SK-N-SH (cell line): ENCODE measurements at regions not wholly inside any gene's neighbourhood (a gene's known extent, or its start where the extent isn't known, plus 50 kb on each side); places are given as distances from the start of the nearest gene placed in this dataset.

Experiments
- CTCF ChIA-PET: fragments of 300-600, 350-600 bp; formaldehyde crosslinking; extraction: SDS; loops from one replicate; lab custom pipeline; 2021; lab: Yijun Ruan, JAX
- POLR2A ChIA-PET: fragments of 350-600 bp; sonication (Branson Sonifier 250); formaldehyde crosslinking; extraction: SDS; loops from one replicate; lab custom pipeline; 2020; ENCODE audit warnings: antibody characterized with exemption, inconsistent platforms; lab: Yijun Ruan, JAX
- DNase-seq: peaks from one replicate; pipeline ENCODE4 v3.0.0; 2012
- H2AFZ ChIP-seq: fragments of 200-600 bp; sonication (generic); 2 replicates; pipeline ENCODE4 v1.8.1; 2016; ENCODE audit warnings: antibody characterized with exemption, mild to moderate bottlenecking, low read depth
- H3F3A ChIP-seq: fragments of 200-600 bp; sonication (generic); replicated peaks from 2 replicates; pipeline ENCODE3; 2016; ENCODE audit warnings: antibody characterized with exemption, mild to moderate bottlenecking; ENCODE audit not compliant: insufficient read depth
- H3K27ac ChIP-seq, 2 experiments: fragments of 200-500 bp in 1 of 2; fragments of 200-600 bp in 1 of 2; sonication (Bioruptor generic) in 1 of 2; sonication (generic), shearing (Covaris generic) in 1 of 2; 2 replicates each; pipeline versions ENCODE4 v1.5.1 to v1.6.1; 2014 to 2016; ENCODE audit warnings: low read depth in 2 of 2, inconsistent platforms in 1 of 2, low read length in 1 of 2, mild to moderate bottlenecking in 1 of 2, mixed read lengths in 1 of 2
- H3K27me3 ChIP-seq: fragments of 200-600 bp; sonication (generic), shearing (Covaris generic); 2 replicates; pipeline ENCODE4 v1.6.1; 2016; ENCODE audit warnings: mixed run types; ENCODE audit not compliant: insufficient read depth
- H3K36me3 ChIP-seq, 2 experiments: fragments of 200-500 bp in 1 of 2; fragments of 200-600 bp in 1 of 2; sonication (Bioruptor generic) in 1 of 2; sonication (generic) in 1 of 2; replicated peaks in 1 of 2; 2 replicates each; pipeline versions ENCODE3 to v1.5.1; 2014 to 2016; ENCODE audit warnings: low read length in 1 of 2, mild to moderate bottlenecking in 1 of 2; ENCODE audit not compliant: insufficient read depth in 2 of 2, control insufficient read depth in 1 of 2
- H3K4me1 ChIP-seq, 2 experiments: fragments of 200-500 bp in 1 of 2; fragments of 200-600 bp in 1 of 2; sonication (Bioruptor generic) in 1 of 2; sonication (generic), shearing (Covaris generic) in 1 of 2; 2 replicates each; pipeline versions ENCODE4 v1.5.1 to v1.6.1; 2014 to 2016; ENCODE audit warnings: low read depth in 1 of 2, low read length in 1 of 2, mixed run types in 1 of 2; ENCODE audit not compliant: insufficient read depth in 2 of 2, control insufficient read depth in 1 of 2
- H3K4me2 ChIP-seq: fragments of 200-600 bp; sonication (generic), shearing (Covaris generic); 2 replicates; pipeline ENCODE4 v1.6.1; 2017; ENCODE audit warnings: mixed run types
- H3K4me3 ChIP-seq, 2 experiments: fragments of 200-500 bp in 1 of 2; fragments of 200-600 bp in 1 of 2; sonication (Bioruptor generic) in 1 of 2; sonication (generic), shearing (Covaris generic) in 1 of 2; 2 replicates each; pipeline versions ENCODE4 v1.5.1 to v1.8.1; 2014 to 2016; ENCODE audit warnings: low read depth in 2 of 2, inconsistent platforms in 1 of 2, low read length in 1 of 2, mild to moderate bottlenecking in 1 of 2, mixed read lengths in 1 of 2, moderate library complexity in 1 of 2
- H3K79me2 ChIP-seq: fragments of 200-600 bp; sonication (generic); 2 replicates; pipeline ENCODE4 v1.8.1; 2017; ENCODE audit warnings: mild to moderate bottlenecking; ENCODE audit not compliant: insufficient read depth
- H3K9ac ChIP-seq: fragments of 200-600 bp; sonication (generic); 2 replicates; pipeline ENCODE4 v1.6.1; 2017; ENCODE audit warnings: mixed run types
- H3K9me2 ChIP-seq: fragments of 200-600 bp; sonication (generic); 2 replicates; pipeline ENCODE4 v1.6.1; 2017; ENCODE audit warnings: mixed run types
- H3K9me3 ChIP-seq: fragments of 200-600 bp; sonication (generic); 2 replicates; pipeline ENCODE4 v1.6.1; 2017; ENCODE audit warnings: mixed run types, mild to moderate bottlenecking, moderate library complexity
- H4K20me1 ChIP-seq: fragments of 200-600 bp; sonication (generic); 2 replicates; pipeline ENCODE4 v1.6.1; 2017; ENCODE audit warnings: mild to moderate bottlenecking, mixed run types; ENCODE audit not compliant: insufficient read depth
- ELF1 ChIP-seq: IDR thresholded peaks from 2 replicates; pipeline ENCODE4 v1.4.0; 2012
- EZH2phosphoT487 ChIP-seq: fragments of 200-600 bp; sonication (generic); IDR thresholded peaks from 2 replicates; pipeline ENCODE4 v1.6.1; 2017; ENCODE audit warnings: low read depth, mixed run types, mild to moderate bottlenecking, antibody characterized with exemption, moderate library complexity, borderline replicate concordance
- FOSL2 ChIP-seq: IDR thresholded peaks from 2 replicates; pipeline ENCODE4 v1.4.0; 2012; ENCODE audit warnings: low read depth, mild to moderate bottlenecking, moderate library complexity, borderline replicate concordance
- FOXJ3 ChIP-seq: sonication (generic); formaldehyde crosslinking; IDR thresholded peaks from 2 replicates; pipeline ENCODE4 v1.5.1; 2020; ENCODE audit warnings: mild to moderate bottlenecking, missing genetic modification reagents
- GABPA ChIP-seq: IDR thresholded peaks from 2 replicates; pipeline ENCODE4 v1.4.0; 2012; ENCODE audit warnings: low read depth, mild to moderate bottlenecking
- GATA2 ChIP-seq: sonication (generic); formaldehyde crosslinking; IDR thresholded peaks from 2 replicates; pipeline ENCODE4 v1.5.0; 2020; ENCODE audit warnings: mild to moderate bottlenecking, missing genetic modification reagents
- IRF3 ChIP-seq: fragments of 150-350 bp; IDR thresholded peaks from 2 replicates; pipeline ENCODE4 v1.6.1; 2016; ENCODE audit warnings: mild to moderate bottlenecking, low read depth, low read length
- MEF2A ChIP-seq: IDR thresholded peaks from 2 replicates; pipeline ENCODE4 v1.4.0; 2012; ENCODE audit warnings: low read depth, borderline replicate concordance
- POLR2AphosphoS5 ChIP-seq: IDR thresholded peaks from 2 replicates; pipeline ENCODE4 v1.6.1; 2012; ENCODE audit warnings: low read depth, low read length
- RAD21 ChIP-seq: IDR thresholded peaks from 2 replicates; pipeline ENCODE4 v1.6.1; 2012; ENCODE audit warnings: mild to moderate bottlenecking, low read length
- RCOR1 ChIP-seq: fragments of 150-350 bp; IDR thresholded peaks from 2 replicates; pipeline ENCODE4 v1.6.1; 2017; ENCODE audit warnings: antibody characterized with exemption, low read length
- REST ChIP-seq: IDR thresholded peaks from 2 replicates; pipeline ENCODE4 v1.6.1; 2012; ENCODE audit warnings: mild to moderate bottlenecking, low read depth, low read length, moderate library complexity
- RFX5 ChIP-seq: IDR thresholded peaks from 2 replicates; pipeline ENCODE4 v1.6.1; 2012; ENCODE audit warnings: mild to moderate bottlenecking, improper control_type of control experiment, low read length
- RXRA ChIP-seq: IDR thresholded peaks from 2 replicates; pipeline ENCODE4 v1.4.0; 2012; ENCODE audit warnings: low read depth, mild to moderate bottlenecking, borderline replicate concordance
- SIN3A ChIP-seq: IDR thresholded peaks from 2 replicates; pipeline ENCODE4 v1.6.1; 2012; ENCODE audit warnings: low read depth, mild to moderate bottlenecking, low read length, moderate library complexity, borderline replicate concordance
- TAF1 ChIP-seq: IDR thresholded peaks from 2 replicates; pipeline ENCODE4 v1.6.1; 2012; ENCODE audit warnings: low read depth, mild to moderate bottlenecking, low read length, moderate library complexity, borderline replicate concordance
- TCF12 ChIP-seq: IDR thresholded peaks from 2 replicates; pipeline ENCODE4 v1.4.0; 2012
- TEAD4 ChIP-seq: IDR thresholded peaks from 2 replicates; pipeline ENCODE4 v1.4.0; 2012; ENCODE audit warnings: mild to moderate bottlenecking, borderline replicate concordance; ENCODE audit not compliant: insufficient read depth
- WGBS: methylation state at CpG from one replicate; pipeline ENCODE4 v1.1.6; 2017; ENCODE audit warnings: low lambda C conversion rate; 5-methylcytosine and 5-hydroxymethylcytosine counted together
- TF ChIP-seq, protein P1 (sequence below): fragments of 150-350 bp; IDR thresholded peaks from 2 replicates; pipeline ENCODE4 v1.6.1; 2017; ENCODE audit warnings: antibody characterized with exemption, low read length, low read depth, borderline replicate concordance

DNA sequence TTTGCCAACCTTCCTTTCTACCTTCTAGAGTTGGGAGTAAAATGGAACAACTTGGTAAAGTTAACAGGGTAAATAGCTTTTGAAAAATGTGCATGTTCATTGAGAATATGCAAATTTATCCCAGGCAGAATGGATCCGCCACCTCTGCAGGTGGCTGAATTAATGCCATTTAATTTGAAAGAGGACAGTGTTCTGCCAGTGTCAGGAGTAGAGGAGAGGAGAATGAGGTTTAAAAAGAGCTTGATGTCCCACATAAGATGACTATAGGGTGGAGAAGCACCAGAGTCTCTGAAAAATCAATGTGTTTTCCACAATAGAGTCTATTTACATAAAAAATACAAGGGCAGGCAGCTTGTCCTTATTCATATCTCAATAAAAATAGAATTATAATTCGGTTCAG, 1804.3 kb upstream of the PCDH10 start:
- no peak for DNase-seq
- Histone ChIP-seq H3K36me3 (no peaks in the 10 kb centered on the region), H4K20me1 (no peaks in the 10 kb centered on the region), H3K27me3 (no peaks in the 10 kb centered on the region), H3K9me3 (no peaks in the 10 kb centered on the region), H3K9ac (no peak overlapping the region), H3K4me3 (no peak overlapping the region), H3K27ac (no peak overlapping the region), H3F3A (no peaks in the 10 kb centered on the region), H3K79me2 (no peaks in the 10 kb centered on the region), H3K4me2 (no peak overlapping the region), H3K9me2 (no peaks in the 10 kb centered on the region), H2AFZ (no peak overlapping the region), H3K4me1 (no peaks in the 10 kb centered on the region)
- POLR2A ChIA-PET = no interaction called here
- WGBS = 9% methylated on average over 2 of the region's 2 CpGs
- CTCF ChIA-PET = no interaction called here
- TF ChIP-seq RCOR1 (no peak), RXRA (no peak), GABPA (no peak), POLR2AphosphoS5 (no peak), TCF12 (no peak), ELF1 (no peak), MEF2A (no peak), FOXJ3 (no peak), EZH2phosphoT487 (no peak)

DNA sequence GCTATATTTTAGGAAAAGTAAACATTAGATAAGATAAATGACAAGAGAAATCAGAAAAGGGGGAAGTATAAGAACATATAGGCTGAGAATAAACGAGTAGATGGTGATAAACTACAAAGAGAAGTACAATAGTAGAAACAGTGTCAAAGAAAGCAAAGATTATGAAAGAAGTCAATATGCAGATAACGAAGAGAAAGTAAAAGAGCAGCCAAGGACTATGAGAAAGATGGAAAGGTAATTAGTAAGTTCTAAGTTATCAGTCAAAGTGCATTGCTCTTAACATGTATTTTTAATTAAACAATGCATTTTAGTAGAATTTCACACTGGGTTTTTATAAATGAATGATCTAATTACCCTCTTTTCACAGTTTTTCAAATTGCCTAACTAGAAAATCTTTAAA, 1801.3 kb upstream of the PCDH10 start:
- Histone ChIP-seq H3K27me3 (no peaks in the 10 kb centered on the region), H2AFZ (no peak overlapping the region), H3K9me3 (no peaks in the 10 kb centered on the region), H3K79me2 (no peaks in the 10 kb centered on the region), H3F3A (no peaks in the 10 kb centered on the region), H3K9ac (no peak overlapping the region), H4K20me1 (no peaks in the 10 kb centered on the region), H3K36me3 (no peaks in the 10 kb centered on the region), H3K4me2 (no peak overlapping the region), H3K9me2 (no peaks in the 10 kb centered on the region), H3K4me1 (no peaks in the 10 kb centered on the region), H3K27ac (no peak overlapping the region), H3K4me3 (no peak overlapping the region)
- ChIA-PET CTCF (no interaction called here), POLR2A (no interaction called here)
- TF ChIP-seq RAD21 (no peak), GATA2 (CRISPR knock-in tag) (no peak), SIN3A (no peak), FOXJ3 (no peak), IRF3 (no peak), RXRA (no peak), TEAD4 (no peak), REST (no peak), RFX5 (no peak), FOSL2 (no peak), POLR2AphosphoS5 (no peak), TAF1 (no peak)
- TF ChIP-seq, protein P1, sequence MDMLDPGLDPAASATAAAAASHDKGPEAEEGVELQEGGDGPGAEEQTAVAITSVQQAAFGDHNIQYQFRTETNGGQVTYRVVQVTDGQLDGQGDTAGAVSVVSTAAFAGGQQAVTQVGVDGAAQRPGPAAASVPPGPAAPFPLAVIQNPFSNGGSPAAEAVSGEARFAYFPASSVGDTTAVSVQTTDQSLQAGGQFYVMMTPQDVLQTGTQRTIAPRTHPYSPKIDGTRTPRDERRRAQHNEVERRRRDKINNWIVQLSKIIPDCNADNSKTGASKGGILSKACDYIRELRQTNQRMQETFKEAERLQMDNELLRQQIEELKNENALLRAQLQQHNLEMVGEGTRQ = no peak
- 2% methylated on average over 2 of the region's 2 CpGs for WGBS
- DNase-seq = no peak
